Stimulated activated naive CD8-positive, alpha-beta T cell treated with anti-CD3 and anti-CD28 coated beads, Interleukin-15, Interleukin-2, amounts not matched to agents 100 ng/mL and 50 ng/mL, for 24 hours (primary cell): ENCODE measurements at regions not wholly inside any gene's neighbourhood (a gene's known extent, or its start where the extent isn't known, plus 50 kb on each side); places are given as distances from the start of the nearest gene placed in this dataset.
"Not testable (repeated sequence)": the region's sequence is repeated elsewhere in the genome, so short reads cannot be mapped to it uniquely, and the experiment has no call there.

Source experiments
- H3K27ac Mint-ChIP-seq: one replicate; pipeline ENCODE4 v1.8.0; 2021; ENCODE audit warnings: mild to moderate bottlenecking, mixed read lengths
- H3K27me3 Mint-ChIP-seq: one replicate; pipeline ENCODE4 v1.8.0; 2021; ENCODE audit warnings: mixed read lengths
- H3K36me3 Mint-ChIP-seq: one replicate; pipeline ENCODE4 v1.8.0; 2021; ENCODE audit warnings: low read depth, mixed read lengths
- H3K4me1 Mint-ChIP-seq: one replicate; pipeline ENCODE4 v1.8.0; 2021; ENCODE audit warnings: low read depth, mixed read lengths
- H3K4me3 Mint-ChIP-seq: one replicate; pipeline ENCODE4 v1.8.0; 2021; ENCODE audit warnings: mild to moderate bottlenecking, mixed read lengths
- H3K9me3 Mint-ChIP-seq: one replicate; pipeline ENCODE4 v1.8.0; 2021; ENCODE audit warnings: mixed read lengths

GRCh38 chr6:58067867-58068548 lies 750.6 kb downstream of the PRIM2 start:
- not testable (repeated sequence) for H3K27ac Mint-ChIP-seq, H3K36me3 Mint-ChIP-seq, H3K9me3 Mint-ChIP-seq, H3K4me1 Mint-ChIP-seq, H3K4me3 Mint-ChIP-seq, H3K27me3 Mint-ChIP-seq

- no peak overlapping the region for H3K27ac Mint-ChIP-seq
- H3K36me3 Mint-ChIP-seq: no peaks in the 10 kb centered on the region
- H3K4me1 Mint-ChIP-seq: no peaks in the 10 kb centered on the region
- H3K9me3 Mint-ChIP-seq: no peaks in the 10 kb centered on the region
- H3K27me3 Mint-ChIP-seq: no peaks in the 10 kb centered on the region
- H3K4me3 Mint-ChIP-seq: no peak overlapping the region
Observed at GRCh38 chr6:58073263-58073662, 755.8 kb downstream of the PRIM2 start.

GRCh38 chr6:58090067-58090466 lies 772.6 kb downstream of the PRIM2 start:
- H3K27ac Mint-ChIP-seq, H3K4me3 Mint-ChIP-seq, H3K27me3 Mint-ChIP-seq, H3K9me3 Mint-ChIP-seq, H3K36me3 Mint-ChIP-seq, H3K4me1 Mint-ChIP-seq: not testable (repeated sequence)

GRCh38 chr6:58097251-58097650 lies 779.8 kb downstream of the PRIM2 start:
- H3K4me1 Mint-ChIP-seq, H3K27ac Mint-ChIP-seq, H3K27me3 Mint-ChIP-seq, H3K36me3 Mint-ChIP-seq, H3K9me3 Mint-ChIP-seq, H3K4me3 Mint-ChIP-seq: not testable (repeated sequence)

- H3K27ac Mint-ChIP-seq: no peak overlapping the region
- H3K4me1 Mint-ChIP-seq: no peaks in the 10 kb centered on the region
- no peak overlapping the region for H3K4me3 Mint-ChIP-seq
- peaks cover 6% of the 10 kb centered on the region for H3K9me3 Mint-ChIP-seq
- H3K27me3 Mint-ChIP-seq: no peaks in the 10 kb centered on the region
- no peaks in the 10 kb centered on the region for H3K36me3 Mint-ChIP-seq
Observed at GRCh38 chr6:58113960-58114359, 796.5 kb downstream of the PRIM2 start.

GRCh38 chr6:58117162-58117561 lies 799.7 kb downstream of the PRIM2 start:
- not testable (repeated sequence) for H3K4me3 Mint-ChIP-seq, H3K27ac Mint-ChIP-seq, H3K36me3 Mint-ChIP-seq, H3K4me1 Mint-ChIP-seq, H3K27me3 Mint-ChIP-seq
- peaks cover 13% of the 10 kb centered on the region for H3K9me3 Mint-ChIP-seq

GRCh38 chr6:58121616-58122015 lies 804.2 kb downstream of the PRIM2 start:
- H3K27ac Mint-ChIP-seq, H3K36me3 Mint-ChIP-seq, H3K4me3 Mint-ChIP-seq, H3K9me3 Mint-ChIP-seq, H3K27me3 Mint-ChIP-seq, H3K4me1 Mint-ChIP-seq: not testable (repeated sequence)

- not testable (repeated sequence) for H3K9me3 Mint-ChIP-seq, H3K36me3 Mint-ChIP-seq, H3K4me1 Mint-ChIP-seq, H3K27me3 Mint-ChIP-seq, H3K4me3 Mint-ChIP-seq, H3K27ac Mint-ChIP-seq
Observed at GRCh38 chr6:58123770-58124169, 806.3 kb downstream of the PRIM2 start.

- peaks cover 16% of the 10 kb centered on the region for H3K9me3 Mint-ChIP-seq
- H3K4me1 Mint-ChIP-seq, H3K27ac Mint-ChIP-seq, H3K4me3 Mint-ChIP-seq, H3K36me3 Mint-ChIP-seq, H3K27me3 Mint-ChIP-seq: not testable (repeated sequence)
Observed at GRCh38 chr6:58128549-58128948, 811.1 kb downstream of the PRIM2 start.

- not testable (repeated sequence) for H3K4me1 Mint-ChIP-seq, H3K27ac Mint-ChIP-seq, H3K4me3 Mint-ChIP-seq, H3K36me3 Mint-ChIP-seq, H3K27me3 Mint-ChIP-seq
- H3K9me3 Mint-ChIP-seq: peaks cover 16% of the 10 kb centered on the region
Observed at GRCh38 chr6:58129098-58129497, 811.7 kb downstream of the PRIM2 start.

- not testable (repeated sequence) for H3K4me1 Mint-ChIP-seq, H3K27ac Mint-ChIP-seq, H3K27me3 Mint-ChIP-seq, H3K4me3 Mint-ChIP-seq, H3K36me3 Mint-ChIP-seq, H3K9me3 Mint-ChIP-seq
Observed at GRCh38 chr6:58139746-58140145, 822.3 kb downstream of the PRIM2 start.

- not testable (repeated sequence) for H3K27ac Mint-ChIP-seq, H3K4me1 Mint-ChIP-seq, H3K9me3 Mint-ChIP-seq, H3K36me3 Mint-ChIP-seq, H3K4me3 Mint-ChIP-seq, H3K27me3 Mint-ChIP-seq
Observed at GRCh38 chr6:58171025-58171424, 853.6 kb downstream of the PRIM2 start.

GRCh38 chr6:58181557-58182065 lies 864.2 kb downstream of the PRIM2 start:
- H3K27me3 Mint-ChIP-seq, H3K4me3 Mint-ChIP-seq, H3K27ac Mint-ChIP-seq, H3K36me3 Mint-ChIP-seq, H3K9me3 Mint-ChIP-seq, H3K4me1 Mint-ChIP-seq: not testable (repeated sequence)

GRCh38 chr6:58185300-58185699 lies 867.9 kb downstream of the PRIM2 start:
- not testable (repeated sequence) for H3K4me1 Mint-ChIP-seq, H3K4me3 Mint-ChIP-seq, H3K27ac Mint-ChIP-seq, H3K9me3 Mint-ChIP-seq, H3K27me3 Mint-ChIP-seq, H3K36me3 Mint-ChIP-seq

- not testable (repeated sequence) for H3K27me3 Mint-ChIP-seq, H3K4me3 Mint-ChIP-seq, H3K36me3 Mint-ChIP-seq, H3K4me1 Mint-ChIP-seq, H3K27ac Mint-ChIP-seq
- H3K9me3 Mint-ChIP-seq: peaks cover 14% of the 10 kb centered on the region
Observed at GRCh38 chr6:58193209-58193608, 875.8 kb downstream of the PRIM2 start.

GRCh38 chr6:58198301-58198700 lies 880.9 kb downstream of the PRIM2 start:
- no peak overlapping the region for H3K4me3 Mint-ChIP-seq
- no peaks in the 10 kb centered on the region for H3K4me1 Mint-ChIP-seq
- no peak overlapping the region for H3K27ac Mint-ChIP-seq
- no peaks in the 10 kb centered on the region for H3K27me3 Mint-ChIP-seq
- H3K36me3 Mint-ChIP-seq: no peaks in the 10 kb centered on the region
- peaks cover 4% of the 10 kb centered on the region for H3K9me3 Mint-ChIP-seq
